ENCODE measurements at regions not wholly inside any gene's neighbourhood (a gene's known extent, or its start where the extent isn't known, plus 50 kb on each side); places are given as distances from the start of the nearest gene placed in this dataset.

DNA sequence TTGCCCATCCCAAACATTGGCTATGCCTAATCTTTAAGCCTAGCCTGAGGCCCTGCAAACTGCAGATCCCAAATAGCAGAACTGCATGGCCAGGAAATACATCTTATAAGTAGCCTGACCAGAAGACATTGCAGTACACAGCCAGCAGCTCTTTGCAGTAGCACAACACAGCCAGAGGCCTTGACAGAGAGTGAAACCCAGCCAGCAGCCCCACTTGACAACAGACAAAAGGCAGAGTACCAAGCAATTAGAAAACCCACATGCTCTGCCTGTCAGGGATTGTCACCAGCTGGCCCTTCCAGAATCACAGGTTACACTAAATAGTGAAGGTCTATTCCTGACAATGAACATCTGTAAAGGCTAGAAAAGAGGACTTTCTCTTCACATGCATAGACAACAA is 242.8 kb upstream of the TMEM72 start:
- TF ChIP-seq, protein P1, sequence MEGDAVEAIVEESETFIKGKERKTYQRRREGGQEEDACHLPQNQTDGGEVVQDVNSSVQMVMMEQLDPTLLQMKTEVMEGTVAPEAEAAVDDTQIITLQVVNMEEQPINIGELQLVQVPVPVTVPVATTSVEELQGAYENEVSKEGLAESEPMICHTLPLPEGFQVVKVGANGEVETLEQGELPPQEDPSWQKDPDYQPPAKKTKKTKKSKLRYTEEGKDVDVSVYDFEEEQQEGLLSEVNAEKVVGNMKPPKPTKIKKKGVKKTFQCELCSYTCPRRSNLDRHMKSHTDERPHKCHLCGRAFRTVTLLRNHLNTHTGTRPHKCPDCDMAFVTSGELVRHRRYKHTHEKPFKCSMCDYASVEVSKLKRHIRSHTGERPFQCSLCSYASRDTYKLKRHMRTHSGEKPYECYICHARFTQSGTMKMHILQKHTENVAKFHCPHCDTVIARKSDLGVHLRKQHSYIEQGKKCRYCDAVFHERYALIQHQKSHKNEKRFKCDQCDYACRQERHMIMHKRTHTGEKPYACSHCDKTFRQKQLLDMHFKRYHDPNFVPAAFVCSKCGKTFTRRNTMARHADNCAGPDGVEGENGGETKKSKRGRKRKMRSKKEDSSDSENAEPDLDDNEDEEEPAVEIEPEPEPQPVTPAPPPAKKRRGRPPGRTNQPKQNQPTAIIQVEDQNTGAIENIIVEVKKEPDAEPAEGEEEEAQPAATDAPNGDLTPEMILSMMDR (IDR thresholded peaks at IDR 0.05; ENCODE audit: insufficient read depth, low read length, poor library complexity, severe bottlenecking): no peak
- no peak for TF ChIP-seq EZH2phosphoT487 (conservative IDR thresholded peaks at IDR 0.05; ENCODE audit: low read length)
